PC-3 (cell line): ENCODE measurements at regions not wholly inside any gene's neighbourhood (a gene's known extent, or its start where the extent isn't known, plus 50 kb on each side); places are given as distances from the start of the nearest gene placed in this dataset.

ENCODE experiments used
- EZH2 ChIP-seq: fragments of 300-600 bp; sonication (generic); IDR thresholded peaks from one replicate; pipeline ENCODE4 v1.6.1; 2017; ENCODE audit warnings: antibody characterized with exemption, mild to moderate bottlenecking, low read length; ENCODE audit not compliant: unreplicated experiment
- EZH2phosphoT487 ChIP-seq: fragments of 300-600 bp; sonication (generic); IDR thresholded peaks from 2 replicates; pipeline ENCODE4 v1.6.1; 2018; ENCODE audit warnings: mild to moderate bottlenecking, antibody characterized with exemption, low read length, borderline replicate concordance
- TF ChIP-seq, protein P1 (sequence below): fragments of 300-600 bp; sonication (generic); conservative IDR thresholded peaks from 2 replicates; pipeline ENCODE4 v1.5.1; 2017; ENCODE audit warnings: antibody characterized with exemption, low read depth, mild to moderate bottlenecking, low read length

DNA sequence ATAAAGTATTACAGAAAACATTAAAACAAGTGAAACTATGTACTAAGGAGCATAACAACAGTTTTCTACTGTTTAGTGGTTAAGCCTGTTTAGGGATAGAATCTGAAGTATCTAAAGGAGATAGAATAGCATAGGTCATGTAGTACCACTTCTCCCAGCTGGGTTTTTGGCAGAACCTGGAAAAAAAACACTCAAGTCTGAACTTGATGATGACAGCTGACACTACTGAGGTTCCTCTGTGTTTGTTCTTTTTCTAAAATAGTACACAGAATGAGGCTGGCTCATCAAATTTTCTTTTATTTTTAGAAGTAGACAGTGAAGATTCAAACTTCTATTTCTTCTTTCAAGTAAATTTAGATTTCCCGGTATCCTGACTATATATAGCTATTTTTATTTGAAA, 203.8 kb upstream of the ACO1 start:
- TF ChIP-seq EZH2 (no peak), EZH2phosphoT487 (no peak)
- TF ChIP-seq, protein P1, sequence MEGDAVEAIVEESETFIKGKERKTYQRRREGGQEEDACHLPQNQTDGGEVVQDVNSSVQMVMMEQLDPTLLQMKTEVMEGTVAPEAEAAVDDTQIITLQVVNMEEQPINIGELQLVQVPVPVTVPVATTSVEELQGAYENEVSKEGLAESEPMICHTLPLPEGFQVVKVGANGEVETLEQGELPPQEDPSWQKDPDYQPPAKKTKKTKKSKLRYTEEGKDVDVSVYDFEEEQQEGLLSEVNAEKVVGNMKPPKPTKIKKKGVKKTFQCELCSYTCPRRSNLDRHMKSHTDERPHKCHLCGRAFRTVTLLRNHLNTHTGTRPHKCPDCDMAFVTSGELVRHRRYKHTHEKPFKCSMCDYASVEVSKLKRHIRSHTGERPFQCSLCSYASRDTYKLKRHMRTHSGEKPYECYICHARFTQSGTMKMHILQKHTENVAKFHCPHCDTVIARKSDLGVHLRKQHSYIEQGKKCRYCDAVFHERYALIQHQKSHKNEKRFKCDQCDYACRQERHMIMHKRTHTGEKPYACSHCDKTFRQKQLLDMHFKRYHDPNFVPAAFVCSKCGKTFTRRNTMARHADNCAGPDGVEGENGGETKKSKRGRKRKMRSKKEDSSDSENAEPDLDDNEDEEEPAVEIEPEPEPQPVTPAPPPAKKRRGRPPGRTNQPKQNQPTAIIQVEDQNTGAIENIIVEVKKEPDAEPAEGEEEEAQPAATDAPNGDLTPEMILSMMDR: no peak
